ENCODE measurements at regions not wholly inside any gene's neighbourhood (a gene's known extent, or its start where the extent isn't known, plus 50 kb on each side); places are given as distances from the start of the nearest gene placed in this dataset.

- DNase-seq, result no peak
- no peak for TF ChIP-seq POLR2A (IDR thresholded peaks at IDR 0.05)
- TF ChIP-seq CTCF (IDR thresholded peaks at IDR 0.05), result no peak
- TF ChIP-seq POLR2AphosphoS5 (IDR thresholded peaks at IDR 0.05), result no peak
- TF ChIP-seq EP300 (IDR thresholded peaks at IDR 0.05), result no peak
- H3K4me3 ChIP-seq, result no peak overlapping the region
- no peaks in the 10 kb centered on the region for H3K27me3 ChIP-seq
- intact Hi-C loops (cut with DNase I), result no loop called here
- 79 to 87% methylated on average over 4 of the region's 4 CpGs for WGBS, 2 donors
- peaks cover 0 to 4% (median 0%) of the 10 kb centered on the region in 4 donors for H3K4me1 ChIP-seq
- no peaks in the 10 kb centered on the region for H3K36me3 ChIP-seq
- no peaks in the 10 kb centered on the region for H3K9me3 ChIP-seq
- H3K27ac ChIP-seq, result no peak overlapping the region
Measured at GRCh38 chr13:89806594-89806993, 1540.9 kb upstream of the MIR17HG start.

GRCh38 chr13:89812856-89813255 lies 1534.6 kb upstream of the MIR17HG start:
- Histone ChIP-seq H3K27me3 (no peaks in the 10 kb centered on the region), H3K9me3 (no peaks in the 10 kb centered on the region), H3K36me3 (no peaks in the 10 kb centered on the region), H3K4me3 (no peak overlapping the region), H3K27ac (no peak overlapping the region), H3K4me1 (no peaks in the 10 kb centered on the region)
- TF ChIP-seq POLR2AphosphoS5 (IDR thresholded peaks at IDR 0.05), result no peak
- TF ChIP-seq POLR2A (IDR thresholded peaks at IDR 0.05), result no peak
- no peak for TF ChIP-seq EP300 (IDR thresholded peaks at IDR 0.05)
- no peak for TF ChIP-seq CTCF (IDR thresholded peaks at IDR 0.05)
- DNase-seq, result no peak
- intact Hi-C loops (cut with DNase I), result no loop called here
- 67 to 72% methylated on average over 2 of the region's 2 CpGs for WGBS, 2 donors

GRCh38 chr13:89816404-89816803 lies 1531.1 kb upstream of the MIR17HG start:
- TF ChIP-seq POLR2AphosphoS5 (IDR thresholded peaks at IDR 0.05), result no peak
- no peak for TF ChIP-seq POLR2A (IDR thresholded peaks at IDR 0.05)
- no peak for TF ChIP-seq CTCF (IDR thresholded peaks at IDR 0.05)
- TF ChIP-seq EP300 (IDR thresholded peaks at IDR 0.05), result no peak
- H3K9me3 ChIP-seq, result no peaks in the 10 kb centered on the region
- intact Hi-C loops (cut with DNase I), result no loop called here
- no peak for DNase-seq
- no peak overlapping the region for H3K27ac ChIP-seq
- H3K4me1 ChIP-seq, result no peaks in the 10 kb centered on the region
- H3K4me3 ChIP-seq, result no peak overlapping the region
- no peaks in the 10 kb centered on the region for H3K27me3 ChIP-seq
- H3K36me3 ChIP-seq, result no peaks in the 10 kb centered on the region

- 17 to 41% methylated on average over 4 of the region's 4 CpGs for WGBS, 2 donors
- no peak for DNase-seq
- TF ChIP-seq POLR2A (IDR thresholded peaks at IDR 0.05), result no peak
- no peak for TF ChIP-seq EP300 (IDR thresholded peaks at IDR 0.05)
- TF ChIP-seq POLR2AphosphoS5 (IDR thresholded peaks at IDR 0.05), result no peak
- no peak for TF ChIP-seq CTCF (IDR thresholded peaks at IDR 0.05)
- no peak overlapping the region for H3K4me3 ChIP-seq
- H3K27me3 ChIP-seq, result no peaks in the 10 kb centered on the region
- no peaks in the 10 kb centered on the region for H3K36me3 ChIP-seq
- H3K9me3 ChIP-seq, result no peaks in the 10 kb centered on the region
- H3K27ac ChIP-seq, result no peak overlapping the region
- intact Hi-C loops (cut with DNase I), result no loop called here
- H3K4me1 ChIP-seq, result no peaks in the 10 kb centered on the region
Measured at GRCh38 chr13:89822467-89822866, 1525.0 kb upstream of the MIR17HG start.

GRCh38 chr13:89827552-89827951 lies 1519.9 kb upstream of the MIR17HG start:
- 74 to 78% methylated on average over 4 of the region's 4 CpGs for WGBS, 2 donors
- Histone ChIP-seq H3K4me1 (no peaks in the 10 kb centered on the region), H3K9me3 (no peaks in the 10 kb centered on the region), H3K27me3 (no peaks in the 10 kb centered on the region), H3K36me3 (no peaks in the 10 kb centered on the region), H3K27ac (no peak overlapping the region), H3K4me3 (no peak overlapping the region)
- DNase-seq, result no peak
- intact Hi-C loops (cut with DNase I), result no loop called here
- TF ChIP-seq CTCF (IDR thresholded peaks at IDR 0.05), result no peak
- no peak for TF ChIP-seq POLR2A (IDR thresholded peaks at IDR 0.05)
- TF ChIP-seq POLR2AphosphoS5 (IDR thresholded peaks at IDR 0.05), result no peak
- no peak for TF ChIP-seq EP300 (IDR thresholded peaks at IDR 0.05)

All from sigmoid colon (tissue), 6 donors.